HG03159 (cell line): ENCODE measurements at regions not wholly inside any gene's neighbourhood (a gene's known extent, or its start where the extent isn't known, plus 50 kb on each side); places are given as distances from the start of the nearest gene placed in this dataset.
"Not testable (repeated sequence)": the region's sequence is repeated elsewhere in the genome, so short reads cannot be mapped to it uniquely, and the experiment has no call there.

ENCODE experiments used
- ATAC-seq: cut with Tn5 transposase; IDR thresholded peaks from one replicate; pipeline ENCODE4 v1.9.1; 2021; ENCODE audit warnings: mild to moderate bottlenecking, moderate library complexity; ENCODE audit not compliant: unreplicated experiment

DNA sequence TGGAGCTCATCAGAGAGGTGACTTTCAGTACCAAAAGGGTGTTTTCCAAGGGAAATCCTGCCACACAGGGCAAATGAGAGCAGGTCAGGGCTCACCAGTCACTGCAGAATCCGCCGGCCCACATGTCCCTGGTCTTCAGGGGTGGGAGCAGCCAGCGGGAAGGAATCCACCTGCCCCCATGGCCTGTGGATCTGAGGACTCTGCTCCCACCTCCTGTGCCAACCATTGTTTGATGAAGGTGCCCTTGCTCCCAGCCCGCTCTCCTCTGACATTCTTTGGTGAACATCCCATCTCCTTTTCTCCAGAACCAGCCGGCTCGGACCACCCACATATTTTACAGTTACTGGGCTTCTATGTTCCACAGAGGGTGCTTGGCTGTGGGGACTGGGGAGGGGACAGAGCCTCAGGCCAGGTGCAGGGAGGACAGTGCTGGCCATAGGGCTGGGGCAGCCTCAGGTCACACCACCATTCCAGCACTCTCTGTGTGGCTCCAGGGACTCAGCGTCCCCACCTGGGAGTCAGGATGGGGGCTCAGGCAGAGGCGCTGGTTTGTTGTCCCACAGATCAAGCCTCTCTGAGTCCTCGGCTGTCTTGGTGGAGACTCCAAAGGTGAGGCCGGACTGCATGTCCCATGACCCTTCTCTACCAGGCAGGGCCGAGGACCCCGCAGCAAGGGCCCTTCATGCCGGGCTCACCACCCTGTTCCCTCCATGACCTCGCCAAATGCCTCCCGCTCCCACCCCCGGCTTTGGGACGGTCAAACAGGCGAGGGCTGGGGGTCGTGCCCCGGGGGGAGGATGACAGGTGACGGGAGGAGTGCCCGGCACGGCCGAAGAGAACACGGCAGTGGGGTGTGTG is 183.2 kb upstream of the ZNF469 start:
- not testable (repeated sequence) for ATAC-seq

GRCh38 chr16:88200154-88200895 is 182.4 kb upstream of the ZNF469 start:
- not testable (repeated sequence) for ATAC-seq

- no peak for ATAC-seq
These were observed 181.9 kb upstream of the ZNF469 start for GRCh38 chr16:88200896-88201185.

- ATAC-seq: not testable (repeated sequence)
These were observed 181.1 kb upstream of the ZNF469 start for GRCh38 chr16:88201611-88202010.

GRCh38 chr16:88202207-88202745 is 180.5 kb upstream of the ZNF469 start:
- no peak for ATAC-seq

DNA sequence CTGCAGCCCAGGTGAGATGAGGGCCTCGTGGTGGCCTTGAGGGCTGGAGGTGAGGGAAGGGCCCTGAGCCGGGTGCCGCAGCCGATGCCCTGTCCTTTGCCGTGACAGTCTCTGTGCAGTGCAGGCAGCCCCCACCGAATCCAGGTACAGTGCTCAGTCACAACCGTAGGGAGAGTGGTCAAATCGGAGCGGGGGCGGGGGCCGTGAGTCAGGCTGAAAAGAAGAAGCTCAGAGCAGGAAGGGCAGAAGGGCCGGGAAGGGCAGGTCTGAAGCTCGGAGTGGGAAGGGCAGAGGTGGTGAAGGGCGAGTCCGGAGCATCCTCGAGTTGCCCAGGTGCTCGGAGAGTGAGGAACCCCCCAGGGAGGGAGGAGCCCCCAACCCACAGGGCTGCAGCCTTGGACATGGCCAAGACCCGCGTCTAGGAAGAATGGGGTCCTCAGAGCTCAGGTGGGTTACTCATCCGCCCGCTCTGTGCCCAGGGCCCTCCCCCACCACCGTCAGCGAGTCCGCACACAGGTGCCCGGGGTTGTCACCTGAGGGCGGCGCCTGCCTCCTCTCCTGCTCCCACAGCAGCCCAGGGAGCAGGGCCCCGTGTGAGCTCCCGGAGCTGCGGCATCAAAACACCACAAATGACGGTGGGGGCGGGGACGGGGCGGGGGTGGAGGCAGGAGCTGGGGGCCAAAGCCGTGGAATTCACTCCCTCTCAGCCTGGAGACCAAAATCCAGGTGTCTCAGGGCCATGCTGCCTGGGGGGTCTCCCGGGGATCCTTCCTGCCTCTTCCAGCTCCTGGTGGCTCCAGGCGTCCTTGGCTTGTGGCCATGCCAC is 179.7 kb upstream of the ZNF469 start:
- not testable (repeated sequence) for ATAC-seq

- not testable (repeated sequence) for ATAC-seq
These were observed 178.3 kb upstream of the ZNF469 start for GRCh38 chr16:88204131-88205110.

- ATAC-seq: not testable (repeated sequence)
These were observed 177.3 kb upstream of the ZNF469 start for GRCh38 chr16:88205482-88205881.

- not testable (repeated sequence) for ATAC-seq
These were observed 176.8 kb upstream of the ZNF469 start for GRCh38 chr16:88206006-88206405.

GRCh38 chr16:88206516-88206915 is 176.2 kb upstream of the ZNF469 start:
- not testable (repeated sequence) for ATAC-seq

GRCh38 chr16:88208112-88208511 is 174.6 kb upstream of the ZNF469 start:
- no peak for ATAC-seq

GRCh38 chr16:88208776-88209175 is 174.0 kb upstream of the ZNF469 start:
- ATAC-seq: not testable (repeated sequence)

DNA sequence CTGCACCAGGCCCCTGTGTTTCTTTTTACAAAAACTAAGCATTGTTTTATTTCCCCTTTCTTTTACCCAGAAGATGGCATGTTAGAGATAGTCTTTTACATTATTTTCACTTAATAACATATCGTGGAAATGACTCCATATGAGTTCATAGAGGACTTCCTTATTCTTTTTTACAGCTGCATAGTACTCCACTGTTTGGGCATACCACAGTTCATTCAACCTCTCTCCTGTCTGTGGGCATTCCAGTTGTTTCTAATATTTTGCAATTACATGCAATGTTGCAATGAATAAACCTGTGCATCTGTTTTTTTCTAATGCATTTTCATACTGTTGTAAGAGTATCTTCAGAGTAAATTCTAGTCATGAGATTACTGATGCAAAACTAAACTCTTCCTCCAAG is 173.2 kb upstream of the ZNF469 start:
- not testable (repeated sequence) for ATAC-seq

- ATAC-seq: not testable (repeated sequence)
These were observed 168.8 kb upstream of the ZNF469 start for GRCh38 chr16:88213937-88214336.

DNA sequence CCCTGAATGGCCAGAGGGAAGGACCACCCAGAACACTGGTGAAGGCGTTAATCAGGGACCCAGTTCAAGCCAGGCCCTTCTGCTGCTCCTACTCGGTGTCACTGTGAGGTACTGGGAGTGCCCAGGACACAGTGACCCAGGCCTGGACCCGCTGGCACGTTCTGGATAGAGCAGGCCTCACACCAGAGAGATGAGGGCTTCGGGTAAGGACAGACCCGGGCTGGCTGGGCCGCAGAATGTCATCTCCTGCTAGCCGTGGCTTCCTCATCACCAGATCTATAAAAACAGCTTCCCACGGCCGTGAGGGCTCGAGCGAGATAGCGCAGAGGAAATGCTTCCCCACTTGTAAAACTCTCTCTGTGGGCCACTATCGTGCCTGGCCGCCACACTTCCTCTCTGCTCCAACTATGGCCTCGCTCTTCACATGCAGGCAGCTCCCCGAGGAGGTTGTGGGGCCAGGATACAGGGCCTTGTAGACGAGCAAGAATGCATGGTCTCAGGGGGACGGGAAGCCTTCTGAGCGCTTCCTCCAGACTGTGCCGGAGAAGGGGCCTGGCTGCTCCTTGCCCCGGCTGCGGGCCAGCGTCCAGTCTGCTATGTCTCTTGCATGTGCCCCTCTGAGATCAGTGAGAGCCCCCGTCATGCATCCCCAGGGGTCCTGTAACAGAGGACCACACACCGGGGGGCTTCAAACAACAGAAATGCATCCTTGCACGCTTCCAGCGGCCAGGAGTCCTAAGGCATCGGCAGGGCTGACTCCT is 161.6 kb upstream of the ZNF469 start:
- not testable (repeated sequence) for ATAC-seq

DNA sequence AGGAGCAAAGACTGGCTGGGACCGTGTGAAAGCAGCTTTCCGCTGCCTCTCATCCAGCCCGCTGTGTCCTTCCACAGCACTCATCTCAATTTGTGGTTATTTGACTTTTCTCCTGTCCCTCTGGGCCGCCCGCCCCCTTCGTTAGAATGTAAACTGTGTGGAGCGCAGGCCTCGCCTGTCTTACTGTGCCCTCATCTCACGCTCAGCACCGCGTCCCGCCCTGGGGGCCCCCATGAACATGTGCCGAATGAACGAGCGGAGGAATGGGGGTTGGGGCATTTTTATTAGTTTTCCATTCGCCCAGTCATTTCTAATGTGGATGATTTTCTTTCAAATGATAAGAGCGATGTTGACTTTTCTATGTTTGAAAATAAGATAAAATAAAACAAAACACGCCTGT is 159.1 kb upstream of the ZNF469 start:
- ATAC-seq: not testable (repeated sequence)

- ATAC-seq: not testable (repeated sequence)
These were observed 158.4 kb upstream of the ZNF469 start for GRCh38 chr16:88224131-88224898.

DNA sequence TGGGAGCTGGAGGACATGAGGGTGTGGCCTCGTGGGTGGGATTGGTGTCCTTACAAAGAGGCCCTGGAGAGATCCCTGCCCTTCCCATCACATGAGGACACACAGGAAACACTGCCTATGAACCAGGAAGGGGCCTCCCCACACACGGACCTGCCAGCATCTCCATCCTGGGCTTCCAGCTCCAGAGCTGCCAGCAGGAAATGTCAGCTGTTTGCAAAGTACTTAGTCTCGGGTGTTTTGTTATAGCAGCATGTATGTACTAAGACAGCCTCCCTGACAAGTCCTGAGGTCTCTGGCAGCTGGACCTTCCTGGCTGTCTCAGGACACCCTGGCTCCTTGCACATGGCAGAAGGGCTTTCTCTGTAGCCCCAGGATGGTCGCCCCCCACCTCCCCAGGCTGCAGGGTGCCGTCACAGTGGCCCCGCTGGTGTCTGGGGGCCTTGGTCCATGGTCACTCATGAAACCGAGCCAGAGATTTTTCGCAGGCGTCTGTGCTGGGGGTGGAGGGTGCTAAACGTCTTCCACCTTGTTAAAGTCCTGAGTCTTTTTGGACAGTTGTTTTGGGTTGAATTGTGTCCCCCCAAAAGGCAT is 157.0 kb upstream of the ZNF469 start:
- ATAC-seq: not testable (repeated sequence)
